HUES64 (cell line): ENCODE measurements at regions not wholly inside any gene's neighbourhood (a gene's known extent, or its start where the extent isn't known, plus 50 kb on each side); places are given as distances from the start of the nearest gene placed in this dataset.

ENCODE experiments used
- H3K27ac ChIP-seq: 2 replicates; pipeline ENCODE4 v1.7.0; 2013; ENCODE audit warnings: low read depth, low read length, inconsistent platforms
- H3K27me3 ChIP-seq: 2 replicates; pipeline ENCODE4 v1.6.1; 2013; ENCODE audit warnings: mild to moderate bottlenecking, low read length; ENCODE audit not compliant: insufficient read depth
- H3K36me3 ChIP-seq: 2 replicates; pipeline ENCODE4 v1.6.1; 2013; ENCODE audit warnings: mild to moderate bottlenecking, low read length; ENCODE audit not compliant: insufficient read depth
- H3K4me1 ChIP-seq: 2 replicates; pipeline ENCODE4 v1.6.1; 2013; ENCODE audit warnings: mild to moderate bottlenecking, low read length, moderate library complexity; ENCODE audit not compliant: insufficient read depth
- H3K4me3 ChIP-seq: 2 replicates; pipeline ENCODE4 v1.5.1; 2013; ENCODE audit warnings: mild to moderate bottlenecking, low read length, moderate library complexity
- H3K9ac ChIP-seq: 2 replicates; pipeline ENCODE4 v1.6.1; 2013; ENCODE audit warnings: mild to moderate bottlenecking, low read depth, low read length
- H3K9me3 ChIP-seq: 2 replicates; pipeline ENCODE4 v1.6.1; 2013; ENCODE audit warnings: low read depth, low read length; ENCODE audit not compliant: insufficient read depth
- WGBS: fragments of 150-250, 120-280 bp; methylation state at CpG from one replicate; pipeline ENCODE4 v1.1.7; 2013; ENCODE audit warnings: missing lambda C conversion rate; 5-methylcytosine and 5-hydroxymethylcytosine counted together

DNA sequence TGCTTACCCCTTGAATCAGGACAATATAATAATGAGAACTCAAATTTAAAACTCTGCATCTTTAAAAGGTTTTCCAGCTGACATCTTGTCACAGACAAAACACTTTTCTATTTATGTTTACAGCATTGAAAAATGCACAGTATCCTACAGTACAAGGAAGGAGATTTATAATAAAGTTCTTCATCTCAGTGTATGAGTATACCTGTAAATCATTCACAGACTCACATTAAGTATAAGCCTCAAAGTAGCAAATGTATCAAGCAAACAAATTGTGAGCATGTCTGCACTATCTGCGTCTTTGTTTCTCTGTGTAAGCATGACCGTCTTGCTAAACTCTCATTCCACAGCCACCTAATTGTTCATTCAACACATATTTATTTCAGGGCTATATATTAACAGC, 52.8 kb downstream of the PPP1R2C start:
- Histone ChIP-seq H3K27me3 (no peaks in the 10 kb centered on the region), H3K4me1 (no peaks in the 10 kb centered on the region), H3K27ac (no peak overlapping the region), H3K36me3 (no peaks in the 10 kb centered on the region), H3K9me3 (no peaks in the 10 kb centered on the region), H3K9ac (no peak overlapping the region), H3K4me3 (no peak overlapping the region)
- WGBS: 92% methylated on average over 2 of the region's 2 CpGs

DNA sequence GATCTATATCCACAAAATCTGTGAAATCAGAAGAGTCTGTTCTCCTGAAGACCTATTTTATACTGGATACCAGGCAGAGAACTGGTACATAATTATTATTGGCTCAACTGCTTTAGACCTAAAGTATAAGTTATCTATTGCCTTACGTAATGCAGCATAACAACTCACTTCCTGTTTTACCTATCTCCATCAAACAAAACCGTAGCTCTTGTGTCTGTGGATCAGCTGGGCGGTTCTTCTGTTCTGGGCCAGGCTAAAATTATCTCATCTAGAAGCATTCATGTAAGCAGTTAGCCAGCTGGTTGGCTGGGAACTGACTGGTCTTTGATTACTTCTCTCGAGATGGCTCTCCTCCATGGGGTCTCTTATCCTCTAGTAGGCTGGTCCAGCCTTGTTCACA, 57.8 kb downstream of the PPP1R2C start:
- Histone ChIP-seq H3K4me1 (no peaks in the 10 kb centered on the region), H3K27me3 (no peaks in the 10 kb centered on the region), H3K9me3 (no peaks in the 10 kb centered on the region), H3K4me3 (no peak overlapping the region), H3K9ac (no peak overlapping the region), H3K27ac (no peak overlapping the region), H3K36me3 (no peaks in the 10 kb centered on the region)
- WGBS: 98% methylated on average over 4 of the region's 4 CpGs

DNA sequence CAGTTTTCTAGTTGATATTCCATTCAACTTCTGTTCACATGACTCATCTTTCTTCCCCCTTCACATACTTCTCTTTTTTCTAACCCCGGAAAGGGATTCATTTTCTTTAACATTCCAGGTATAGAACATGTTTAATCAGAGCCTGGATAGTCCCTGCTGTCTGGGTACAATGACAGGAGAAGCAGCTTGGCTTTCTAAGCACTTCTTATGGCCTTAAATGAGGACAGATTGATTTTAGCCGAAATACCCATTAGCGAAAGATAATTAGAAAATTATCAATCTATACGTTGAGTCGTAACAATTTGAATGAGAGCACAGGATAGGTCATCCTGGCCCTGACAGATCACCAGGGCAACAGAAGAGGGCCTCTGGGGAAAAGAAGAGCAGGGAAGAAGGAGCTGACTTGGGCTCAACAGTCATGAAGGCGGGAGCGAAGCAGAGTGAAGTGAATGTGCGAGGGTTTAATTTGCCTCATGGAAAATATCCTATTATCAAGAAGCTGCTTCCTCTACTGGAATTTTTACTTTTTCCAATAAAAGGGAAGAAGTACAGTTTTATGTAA, 62.2 kb downstream of the PPP1R2C start:
- Histone ChIP-seq H3K9me3 (no peaks in the 10 kb centered on the region), H3K9ac (no peak overlapping the region), H3K4me3 (no peak overlapping the region), H3K4me1 (no peaks in the 10 kb centered on the region), H3K27me3 (no peaks in the 10 kb centered on the region), H3K27ac (no peak overlapping the region), H3K36me3 (no peaks in the 10 kb centered on the region)
- WGBS: 87% methylated on average over 8 of the region's 8 CpGs

- 62% methylated on average over 11 of the region's 11 CpGs for WGBS
- H3K36me3 ChIP-seq: no peaks in the 10 kb centered on the region
- no peak overlapping the region for H3K27ac ChIP-seq
- no peak overlapping the region for H3K4me3 ChIP-seq
- H3K27me3 ChIP-seq: no peaks in the 10 kb centered on the region
- H3K9me3 ChIP-seq: no peaks in the 10 kb centered on the region
- H3K9ac ChIP-seq: no peak overlapping the region
- H3K4me1 ChIP-seq: no peaks in the 10 kb centered on the region
These were observed 62.8 kb downstream of the PPP1R2C start for GRCh38 chrX:42714981-42715700.

DNA sequence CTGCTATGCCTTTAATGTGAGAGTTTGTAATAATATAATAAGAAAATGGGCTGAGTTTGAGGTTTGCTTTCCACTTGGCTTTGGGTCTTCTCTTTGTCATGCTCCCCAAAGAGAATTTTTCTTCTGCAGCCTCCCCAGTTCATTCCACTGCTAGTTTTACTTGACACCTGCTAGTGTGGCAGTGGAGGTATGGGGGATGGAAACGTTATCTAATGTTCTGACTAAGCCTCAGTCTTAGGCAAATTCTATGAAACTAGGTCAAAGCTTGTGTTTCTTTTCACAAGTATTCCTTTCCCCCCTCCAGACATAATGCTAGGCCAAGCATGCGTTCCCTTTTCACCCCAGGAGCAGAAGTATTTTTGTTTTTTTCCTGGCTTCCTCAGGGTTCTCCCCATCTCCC, 67.5 kb downstream of the PPP1R2C start:
- Histone ChIP-seq H3K36me3 (no peaks in the 10 kb centered on the region), H3K27ac (no peak overlapping the region), H3K9me3 (no peaks in the 10 kb centered on the region), H3K9ac (no peak overlapping the region), H3K4me3 (no peak overlapping the region), H3K27me3 (no peaks in the 10 kb centered on the region), H3K4me1 (no peaks in the 10 kb centered on the region)
- WGBS: 92% methylated on average over 1 of the region's 2 CpGs

GRCh38 chrX:42708222-42708621, 69.7 kb downstream of the PPP1R2C start:
- H3K36me3 ChIP-seq: no peaks in the 10 kb centered on the region
- 100% methylated on average over 2 of the region's 2 CpGs for WGBS
- H3K4me3 ChIP-seq: no peak overlapping the region
- no peaks in the 10 kb centered on the region for H3K27me3 ChIP-seq
- no peaks in the 10 kb centered on the region for H3K9me3 ChIP-seq
- no peak overlapping the region for H3K27ac ChIP-seq
- no peak overlapping the region for H3K9ac ChIP-seq
- no peaks in the 10 kb centered on the region for H3K4me1 ChIP-seq

DNA sequence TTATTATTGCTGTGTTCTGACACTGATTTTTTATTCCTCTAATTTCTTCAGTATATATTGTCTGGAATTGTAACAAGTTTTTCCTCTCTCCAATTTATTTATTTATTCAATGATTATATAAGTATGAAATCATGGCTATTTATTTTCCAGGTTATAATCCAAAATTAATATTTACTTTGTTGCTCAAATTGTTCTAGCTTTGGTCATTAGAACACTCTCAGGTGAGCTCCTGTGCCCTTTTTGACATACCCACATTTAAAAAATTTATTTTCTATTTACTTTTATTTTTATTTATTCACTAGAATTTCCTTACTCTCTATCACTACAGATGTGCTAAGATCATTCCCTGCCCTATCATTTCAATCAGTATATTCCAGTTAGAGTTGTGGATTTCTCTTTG, 70.2 kb downstream of the PPP1R2C start:
- no peak overlapping the region for H3K27ac ChIP-seq

DNA sequence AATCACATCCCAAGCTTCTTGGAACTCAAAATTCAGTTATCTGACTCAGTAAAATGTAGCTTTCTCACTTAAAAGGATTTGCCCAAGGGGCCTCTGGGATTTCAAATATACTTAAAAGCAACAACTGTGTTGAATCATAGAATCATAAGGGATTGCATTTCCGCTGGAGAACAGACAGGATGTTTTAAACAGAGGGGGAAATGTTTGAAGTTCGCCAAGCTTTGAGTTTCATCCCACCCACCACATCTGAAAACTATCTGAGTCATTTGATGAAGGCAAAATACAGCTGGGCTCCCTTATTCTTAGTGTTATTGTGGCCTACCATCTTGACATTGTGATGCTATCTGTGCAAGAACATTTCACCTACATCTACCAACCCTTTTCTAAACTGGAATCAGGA, 73.5 kb downstream of the PPP1R2C start:
- Histone ChIP-seq H3K36me3 (no peaks in the 10 kb centered on the region), H3K4me3 (no peak overlapping the region), H3K4me1 (no peaks in the 10 kb centered on the region), H3K27me3 (no peaks in the 10 kb centered on the region), H3K27ac (no peak overlapping the region), H3K9ac (no peak overlapping the region), H3K9me3 (no peaks in the 10 kb centered on the region)
- WGBS: no CpG with 5 or more reads among the region's 2 CpGs

More for the DNA sequence above, 70.2 kb downstream of the PPP1R2C start:
- no peak overlapping the region for H3K9ac ChIP-seq
- H3K4me3 ChIP-seq: no peak overlapping the region
- no peaks in the 10 kb centered on the region for H3K36me3 ChIP-seq
- H3K4me1 ChIP-seq: no peaks in the 10 kb centered on the region
- H3K9me3 ChIP-seq: no peaks in the 10 kb centered on the region
- H3K27me3 ChIP-seq: no peaks in the 10 kb centered on the region

DNA sequence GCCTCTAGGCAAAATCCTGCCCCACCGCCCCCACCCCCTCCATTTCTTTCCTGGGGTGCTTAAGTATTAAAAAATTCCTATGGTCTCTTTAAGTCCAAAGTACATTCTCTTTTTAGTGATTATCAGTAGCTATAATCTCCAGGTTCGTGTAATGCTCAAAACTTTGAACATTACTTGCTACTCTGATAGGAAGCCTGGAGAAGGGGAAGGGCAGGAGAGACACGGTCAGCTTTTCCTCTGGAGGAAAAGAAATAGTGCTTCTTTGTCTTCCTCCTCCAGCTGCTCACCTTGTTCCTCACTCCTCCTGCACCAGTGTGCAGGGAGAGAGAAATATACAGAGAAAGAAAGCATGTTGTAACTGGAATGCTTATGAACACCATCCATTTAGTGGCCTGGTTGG, 80.4 kb downstream of the PPP1R2C start:
- Histone ChIP-seq H3K27me3 (no peaks in the 10 kb centered on the region), H3K36me3 (no peaks in the 10 kb centered on the region), H3K4me3 (no peak overlapping the region), H3K4me1 (no peaks in the 10 kb centered on the region), H3K27ac (no peak overlapping the region), H3K9ac (no peak overlapping the region), H3K9me3 (no peaks in the 10 kb centered on the region)
- WGBS: no CpG with 5 or more reads among the region's 3 CpGs

GRCh38 chrX:42696536-42697124, 81.3 kb downstream of the PPP1R2C start:
- H3K9ac ChIP-seq: no peak overlapping the region
- 87% methylated on average over 3 of the region's 3 CpGs for WGBS
- no peak overlapping the region for H3K27ac ChIP-seq
- no peak overlapping the region for H3K4me3 ChIP-seq
- H3K4me1 ChIP-seq: no peaks in the 10 kb centered on the region
- H3K9me3 ChIP-seq: no peaks in the 10 kb centered on the region
- no peaks in the 10 kb centered on the region for H3K36me3 ChIP-seq
- no peaks in the 10 kb centered on the region for H3K27me3 ChIP-seq

GRCh38 chrX:42695800-42696358, 82.1 kb downstream of the PPP1R2C start:
- no peak overlapping the region for H3K9ac ChIP-seq
- H3K36me3 ChIP-seq: no peaks in the 10 kb centered on the region
- no peaks in the 10 kb centered on the region for H3K4me1 ChIP-seq
- no peak overlapping the region for H3K4me3 ChIP-seq
- H3K27ac ChIP-seq: no peak overlapping the region
- H3K27me3 ChIP-seq: no peaks in the 10 kb centered on the region
- no peaks in the 10 kb centered on the region for H3K9me3 ChIP-seq
- 92% methylated on average over 4 of the region's 4 CpGs for WGBS
